Lower lobe of right lung (tissue), 2 donors: ENCODE measurements at regions not wholly inside any gene's neighbourhood (a gene's known extent, or its start where the extent isn't known, plus 50 kb on each side); places are given as distances from the start of the nearest gene placed in this dataset.

Source experiments
- ATAC-seq, 2 donors: fragments of 200-7000 bp; cut with Tn5 transposase; one replicate each; pipeline ENCODE4 v1.9.1; 2020 to 2022; ENCODE audit warnings: mild to moderate bottlenecking in 2 of 2, moderate library complexity in 2 of 2
- DNase-seq: peaks from one replicate; pipeline ENCODE4 v3.0.0-alpha.2; 2020
- H3K27ac ChIP-seq: fragments of 200-600 bp; one replicate; pipeline ENCODE4 v1.8.0; 2022
- H3K27me3 ChIP-seq: fragments of 200-600 bp; one replicate; pipeline ENCODE4 v1.8.0; 2022; ENCODE audit warnings: low read depth
- H3K36me3 ChIP-seq: fragments of 200-600 bp; one replicate; pipeline ENCODE4 v1.8.0; 2022; ENCODE audit warnings: mild to moderate bottlenecking
- H3K4me1 ChIP-seq: fragments of 200-600 bp; one replicate; pipeline ENCODE4 v1.8.0; 2022
- H3K4me3 ChIP-seq: fragments of 200-600 bp; one replicate; pipeline ENCODE4 v1.8.0; 2022; ENCODE audit warnings: mild to moderate bottlenecking
- H3K9me3 ChIP-seq: fragments of 200-600 bp; one replicate; pipeline ENCODE4 v1.8.0; 2022
- CTCF ChIP-seq: fragments of 200-600 bp; IDR thresholded peaks from one replicate; pipeline ENCODE4 v1.8.0; 2022; ENCODE audit warnings: antibody characterized with exemption, mild to moderate bottlenecking
- intact Hi-C: fragments of 100-400 bp; cut with DNase I; formaldehyde crosslinking; loops from one replicate; pipeline ENCODE4 v1.11.0; 2022
- donor health status: DM: no; HTN: yes; CAD: no; lungs with severe emphysema.

GRCh38 chr13:42389041-42389440 lies 117.1 kb downstream of the AKAP11 start:
- H3K9me3 ChIP-seq = no peaks in the 10 kb centered on the region
- no peak for TF ChIP-seq CTCF
- intact Hi-C loops = no loop called here
- no peaks in the 10 kb centered on the region for H3K27me3 ChIP-seq
- no peaks in the 10 kb centered on the region for H3K36me3 ChIP-seq
- no peak overlapping the region for H3K27ac ChIP-seq
- ATAC-seq = no peak
- peaks cover 7% of the 10 kb centered on the region for H3K4me1 ChIP-seq
- DNase-seq = no peak
- no peak overlapping the region for H3K4me3 ChIP-seq

GRCh38 chr13:42392180-42392579 lies 120.2 kb downstream of the AKAP11 start:
- intact Hi-C loops = no loop called here
- DNase-seq (no peak), ATAC-seq (no peak)
- Histone ChIP-seq H3K4me3 (no peak overlapping the region), H3K36me3 (no peaks in the 10 kb centered on the region), H3K27me3 (no peaks in the 10 kb centered on the region), H3K27ac (no peak overlapping the region), H3K4me1 (peaks cover 20% of the 10 kb centered on the region), H3K9me3 (no peaks in the 10 kb centered on the region)
- no peak for TF ChIP-seq CTCF

GRCh38 chr13:42392716-42393572 lies 121.0 kb downstream of the AKAP11 start:
- intact Hi-C loops = no loop called here
- TF ChIP-seq CTCF = no peak
- H3K36me3 ChIP-seq = no peaks in the 10 kb centered on the region
- H3K9me3 ChIP-seq = no peaks in the 10 kb centered on the region
- no peak for DNase-seq
- no peak overlapping the region for H3K4me3 ChIP-seq
- ATAC-seq = peak; percentile 18 to 29
- H3K27ac ChIP-seq = peak overlapping the region; percentile 13
- H3K27me3 ChIP-seq = no peaks in the 10 kb centered on the region
- H3K4me1 ChIP-seq = peaks cover 20% of the 10 kb centered on the region

- peaks cover 20% of the 10 kb centered on the region for H3K4me1 ChIP-seq
- no peak for TF ChIP-seq CTCF
- no peaks in the 10 kb centered on the region for H3K27me3 ChIP-seq
- H3K36me3 ChIP-seq = no peaks in the 10 kb centered on the region
- ATAC-seq = no peak
- no peak for DNase-seq
- intact Hi-C loops = no loop called here
- H3K9me3 ChIP-seq = no peaks in the 10 kb centered on the region
- peak overlapping the region; percentile 13 for H3K27ac ChIP-seq
- no peak overlapping the region for H3K4me3 ChIP-seq
These were observed 121.8 kb downstream of the AKAP11 start for GRCh38 chr13:42393573-42394360.

- DNase-seq (no peak), ATAC-seq (no peak)
- no peaks in the 10 kb centered on the region for H3K9me3 ChIP-seq
- H3K4me1 ChIP-seq = peaks cover 20% of the 10 kb centered on the region
- H3K4me3 ChIP-seq = no peak overlapping the region
- no peak overlapping the region for H3K27ac ChIP-seq
- no peak for TF ChIP-seq CTCF
- no peaks in the 10 kb centered on the region for H3K36me3 ChIP-seq
- no peaks in the 10 kb centered on the region for H3K27me3 ChIP-seq
- intact Hi-C loops = no loop called here
These were observed 122.4 kb downstream of the AKAP11 start for GRCh38 chr13:42394361-42394708.
